NT2/D1 (cell line): ENCODE measurements at regions not wholly inside any gene's neighbourhood (a gene's known extent, or its start where the extent isn't known, plus 50 kb on each side); places are given as distances from the start of the nearest gene placed in this dataset.

Experiments
- DNase-seq: peaks from one replicate; pipeline ENCODE4 v3.0.0-alpha.2; 2011; ENCODE audit warnings: low read depth, low spot score
- H3K27me3 ChIP-seq: 2 replicates; pipeline ENCODE4 v1.6.0; 2011; ENCODE audit warnings: mild to moderate bottlenecking; ENCODE audit not compliant: insufficient read length, insufficient read depth
- H3K36me3 ChIP-seq: 2 replicates; pipeline ENCODE4 v1.6.1; 2011; ENCODE audit warnings: mild to moderate bottlenecking, low read length, mixed read lengths; ENCODE audit not compliant: insufficient read depth, insufficient read length
- H3K4me1 ChIP-seq: 2 replicates; pipeline ENCODE4 v1.5.1; 2011; ENCODE audit not compliant: insufficient read depth, insufficient read length
- H3K4me3 ChIP-seq: 2 replicates; pipeline ENCODE4 v1.5.1; 2011; ENCODE audit warnings: low read depth; ENCODE audit not compliant: insufficient read length
- H3K9ac ChIP-seq: 2 replicates; pipeline ENCODE4 v1.6.0; 2011; ENCODE audit warnings: low read depth; ENCODE audit not compliant: insufficient read length
- H3K9me3 ChIP-seq: 2 replicates; pipeline ENCODE4 v1.5.1; 2011; ENCODE audit warnings: mild to moderate bottlenecking, low read length; ENCODE audit not compliant: insufficient read depth
- SUZ12 ChIP-seq: IDR thresholded peaks from 2 replicates; pipeline ENCODE4 v1.6.1; 2011; ENCODE audit not compliant: insufficient read length, insufficient read depth; ENCODE audit errors: extremely low read depth
- YY1 ChIP-seq: IDR thresholded peaks from 2 replicates; pipeline ENCODE4 v1.6.1; 2011; ENCODE audit not compliant: insufficient read length, insufficient read depth
- ZNF274 ChIP-seq: IDR thresholded peaks from 2 replicates; pipeline ENCODE4 v1.6.1; 2011; ENCODE audit warnings: mild to moderate bottlenecking, low read depth, low read length

DNA sequence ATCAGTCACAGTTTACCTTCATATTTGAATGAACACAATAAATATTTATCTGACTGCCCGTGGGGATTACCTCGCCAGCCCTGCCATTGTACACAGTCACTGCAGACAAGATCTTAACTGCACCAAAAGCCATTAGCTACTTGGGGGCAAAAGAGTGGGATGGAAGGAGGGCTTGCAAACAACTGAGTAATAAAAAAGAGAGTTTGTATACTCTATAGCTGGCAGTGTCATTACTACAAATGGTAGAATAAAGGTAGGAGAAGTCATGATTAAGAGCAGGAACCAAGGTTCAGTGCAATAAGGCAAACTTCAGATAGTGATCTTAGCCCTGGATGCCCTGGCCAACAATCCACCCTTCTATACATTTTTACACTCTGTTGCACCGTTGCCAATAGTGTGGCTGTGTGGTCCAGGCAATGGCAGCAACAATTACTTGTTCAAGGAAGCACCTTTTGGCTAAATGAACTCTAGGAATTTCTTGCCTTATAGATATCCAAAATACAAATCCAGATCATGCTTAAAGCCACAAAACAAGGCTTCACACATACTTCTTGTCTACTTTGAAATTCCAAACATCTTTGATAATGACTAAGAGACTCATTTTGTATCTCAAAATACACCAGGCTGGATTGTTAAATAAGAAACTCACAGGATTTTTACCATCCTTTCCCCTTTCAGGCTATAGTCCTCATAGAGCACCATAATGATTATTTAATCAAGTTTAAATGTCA, 955.4 kb upstream of the ADGRB3 start:
- no peak overlapping the region for H3K4me3 ChIP-seq
- H3K36me3 ChIP-seq: no peaks in the 10 kb centered on the region
- peaks cover 10% of the 10 kb centered on the region; the same call in 1 of the 2 replicates for H3K9me3 ChIP-seq
- no peak for TF ChIP-seq ZNF274
- no peak overlapping the region for H3K9ac ChIP-seq
- no peak for DNase-seq
- no peaks in the 10 kb centered on the region for H3K4me1 ChIP-seq
- H3K27me3 ChIP-seq: no peaks in the 10 kb centered on the region

- no peaks in the 10 kb centered on the region for H3K27me3 ChIP-seq
- no peak overlapping the region for H3K9ac ChIP-seq
- H3K36me3 ChIP-seq: no peaks in the 10 kb centered on the region
- TF ChIP-seq SUZ12 (no peak), ZNF274 (no peak)
- no peak for DNase-seq
- H3K4me3 ChIP-seq: no peak overlapping the region
- H3K4me1 ChIP-seq: no peaks in the 10 kb centered on the region
- peaks cover 27% of the 10 kb centered on the region; the same call in 1 of the 2 replicates for H3K9me3 ChIP-seq
Measured at GRCh38 chr6:67676892-67677291, 958.2 kb upstream of the ADGRB3 start.

DNA sequence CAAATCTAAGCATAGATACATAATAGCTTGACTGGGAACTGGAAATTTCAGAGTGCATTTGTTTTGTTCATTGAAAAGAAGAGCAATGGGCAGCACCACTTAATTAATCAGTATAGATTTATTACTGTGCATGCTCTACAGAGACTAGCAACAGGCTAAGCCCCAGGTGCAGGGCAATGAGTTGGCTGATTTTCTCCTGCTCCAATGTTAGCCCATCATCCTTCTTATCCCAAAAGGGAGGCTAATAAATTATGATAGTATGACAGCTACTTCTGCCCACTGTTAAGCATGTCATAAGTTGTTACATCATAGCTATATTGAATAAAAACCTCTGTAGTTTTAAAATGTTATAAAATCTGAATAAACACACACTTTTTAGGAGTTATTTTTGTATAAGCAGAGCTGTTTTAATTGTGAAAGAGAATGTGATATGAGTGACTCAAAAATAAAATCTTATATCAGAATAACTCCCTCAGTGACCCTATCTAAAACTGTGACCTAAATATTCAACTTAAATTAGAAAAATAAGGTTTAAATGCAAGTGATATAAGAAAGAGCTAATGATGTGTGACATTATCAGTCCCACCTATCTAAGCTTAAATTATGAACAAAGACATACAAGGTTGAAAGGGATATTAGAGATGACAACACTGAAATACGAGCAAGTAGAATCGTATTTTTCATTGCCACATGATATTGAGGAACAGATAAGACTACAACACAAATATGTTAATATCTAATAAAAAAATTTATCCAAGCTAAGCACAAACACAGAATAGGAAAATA, 967.3 kb upstream of the ADGRB3 start:
- no peak for TF ChIP-seq SUZ12
- no peak for TF ChIP-seq YY1
- TF ChIP-seq ZNF274: no peak
- Histone ChIP-seq H3K27me3 (no peaks in the 10 kb centered on the region), H3K9me3 (no peaks in the 10 kb centered on the region; the same call in 1 of the 2 replicates), H3K4me3 (no peak overlapping the region), H3K36me3 (no peaks in the 10 kb centered on the region), H3K9ac (no peak overlapping the region), H3K4me1 (no peaks in the 10 kb centered on the region)
- DNase-seq: no peak

DNA sequence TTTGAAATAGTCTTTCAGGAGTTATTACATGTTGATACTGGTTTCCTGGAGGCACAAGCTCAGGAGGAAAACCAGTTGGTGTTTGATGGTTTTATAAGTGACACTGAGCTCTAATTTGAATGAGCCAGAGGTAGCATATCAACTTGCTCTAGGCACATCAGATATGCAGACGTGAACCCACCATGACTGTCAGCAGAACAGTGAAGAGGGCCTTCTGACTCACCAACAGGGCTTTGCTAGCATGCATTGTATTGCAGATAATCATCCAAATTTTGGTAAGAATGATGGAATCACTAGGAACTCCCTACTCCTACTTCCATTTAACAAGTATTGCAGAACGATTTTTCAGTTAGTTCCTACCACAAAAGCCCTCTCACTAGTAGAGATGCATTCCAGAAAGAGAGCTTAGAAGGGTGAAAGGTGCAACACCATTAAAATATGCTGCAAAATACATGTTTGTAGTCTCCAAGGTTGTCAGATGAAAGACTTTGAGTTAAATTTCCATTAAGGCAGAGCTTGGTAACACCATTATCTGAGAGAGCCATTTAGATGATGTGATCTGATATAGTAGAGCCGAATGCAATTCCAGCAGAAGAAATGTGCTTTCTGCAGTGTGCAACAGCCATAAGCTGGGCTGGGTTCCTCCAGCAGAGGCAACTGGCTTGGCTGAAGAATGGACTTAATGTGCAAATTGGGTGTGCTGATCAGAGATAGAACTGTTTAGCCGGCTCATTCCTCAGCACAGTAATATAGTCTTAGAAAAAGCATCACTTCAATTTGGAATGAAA, 968.7 kb upstream of the ADGRB3 start:
- H3K36me3 ChIP-seq: no peaks in the 10 kb centered on the region
- TF ChIP-seq SUZ12: no peak
- no peak for TF ChIP-seq ZNF274
- TF ChIP-seq YY1: no peak
- no peaks in the 10 kb centered on the region for H3K9me3 ChIP-seq
- H3K4me1 ChIP-seq: no peaks in the 10 kb centered on the region
- H3K9ac ChIP-seq: no peak overlapping the region
- H3K4me3 ChIP-seq: no peak overlapping the region
- DNase-seq: no peak
- H3K27me3 ChIP-seq: no peaks in the 10 kb centered on the region

- no peak overlapping the region for H3K4me3 ChIP-seq
- H3K36me3 ChIP-seq: no peaks in the 10 kb centered on the region
- H3K9me3 ChIP-seq: no peaks in the 10 kb centered on the region
- no peak overlapping the region for H3K9ac ChIP-seq
- no peaks in the 10 kb centered on the region for H3K27me3 ChIP-seq
- H3K4me1 ChIP-seq: no peaks in the 10 kb centered on the region
- DNase-seq: no peak
- TF ChIP-seq YY1 (no peak), SUZ12 (no peak), ZNF274 (no peak)
Measured at GRCh38 chr6:67664942-67665341, 970.1 kb upstream of the ADGRB3 start.

GRCh38 chr6:67663105-67663895, 971.8 kb upstream of the ADGRB3 start:
- H3K9me3 ChIP-seq: no peaks in the 10 kb centered on the region
- TF ChIP-seq SUZ12: no peak
- no peak for TF ChIP-seq ZNF274
- TF ChIP-seq YY1: no peak
- no peak for DNase-seq
- no peak overlapping the region for H3K9ac ChIP-seq
- no peaks in the 10 kb centered on the region for H3K27me3 ChIP-seq
- H3K4me3 ChIP-seq: no peak overlapping the region
- H3K36me3 ChIP-seq: no peaks in the 10 kb centered on the region
- H3K4me1 ChIP-seq: no peaks in the 10 kb centered on the region
